GM21825 (cell line): ENCODE measurements at regions not wholly inside any gene's neighbourhood (a gene's known extent, or its start where the extent isn't known, plus 50 kb on each side); places are given as distances from the start of the nearest gene placed in this dataset.

Experiments
- ATAC-seq: cut with Tn5 transposase; IDR thresholded peaks from one replicate; pipeline ENCODE4 v1.9.1; 2021; ENCODE audit warnings: mild to moderate bottlenecking, moderate library complexity; ENCODE audit not compliant: unreplicated experiment

GRCh38 chr2:176466918-176467452 is 197.7 kb downstream of the MTX2 start:
- ATAC-seq, result no peak

GRCh38 chr2:176467595-176467994 is 198.4 kb downstream of the MTX2 start:
- ATAC-seq, result no peak

DNA sequence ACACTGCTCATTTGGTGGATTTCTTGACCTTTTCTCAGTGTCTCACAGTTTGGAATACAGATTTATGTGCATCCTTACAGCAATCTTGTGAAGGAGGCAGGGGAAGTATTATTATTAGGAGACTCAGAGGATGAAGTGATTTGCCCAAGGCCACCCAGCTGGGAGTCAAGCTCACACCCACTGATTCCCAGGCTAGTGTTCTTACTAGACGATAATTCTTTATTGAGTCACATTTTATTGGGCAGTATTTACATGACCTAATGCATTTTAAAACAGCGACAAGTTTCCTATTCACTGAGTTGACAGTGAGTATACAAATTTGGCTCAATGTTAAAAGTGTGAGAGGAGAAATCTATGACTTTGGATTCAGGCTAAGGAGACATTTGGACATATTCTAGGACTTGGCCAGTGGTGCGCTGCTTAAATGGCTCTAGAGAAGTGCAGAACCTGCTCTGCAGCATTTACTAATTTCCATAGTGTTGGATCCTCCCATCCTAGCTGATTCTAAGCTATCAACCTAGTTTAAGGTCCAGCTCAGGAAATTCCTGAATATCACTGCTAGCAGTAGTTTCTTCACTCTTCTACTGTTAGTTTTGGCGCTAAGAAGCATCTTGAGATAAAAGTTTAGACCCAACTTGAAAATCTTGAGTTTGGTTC is 199.3 kb downstream of the MTX2 start:
- ATAC-seq, result no peak

GRCh38 chr2:176470713-176471112 is 201.5 kb downstream of the MTX2 start:
- no peak for ATAC-seq

- no peak for ATAC-seq
Measured at GRCh38 chr2:176471949-176472348, 202.7 kb downstream of the MTX2 start.

- no peak for ATAC-seq
Measured at GRCh38 chr2:176473177-176473576, 203.9 kb downstream of the MTX2 start.

DNA sequence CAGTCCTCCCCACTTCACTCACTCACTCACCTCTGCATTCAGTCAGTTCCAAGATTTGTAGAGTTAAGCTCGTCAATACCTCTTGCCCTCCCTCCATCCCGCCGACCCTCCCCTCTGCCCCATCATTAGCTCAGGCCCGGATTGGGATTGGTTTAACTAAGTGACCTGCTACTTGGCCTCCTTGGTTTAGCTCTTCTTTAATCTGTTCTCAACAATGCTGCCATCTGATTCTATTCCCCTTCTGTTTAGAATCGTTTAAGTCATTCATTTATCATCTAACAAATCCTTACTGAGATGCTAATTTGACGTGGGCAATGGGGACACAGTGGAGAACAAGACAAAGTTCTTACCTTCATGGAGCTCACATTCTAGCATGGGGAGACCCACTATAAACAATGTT is 204.6 kb downstream of the MTX2 start:
- ATAC-seq, result no peak

DNA sequence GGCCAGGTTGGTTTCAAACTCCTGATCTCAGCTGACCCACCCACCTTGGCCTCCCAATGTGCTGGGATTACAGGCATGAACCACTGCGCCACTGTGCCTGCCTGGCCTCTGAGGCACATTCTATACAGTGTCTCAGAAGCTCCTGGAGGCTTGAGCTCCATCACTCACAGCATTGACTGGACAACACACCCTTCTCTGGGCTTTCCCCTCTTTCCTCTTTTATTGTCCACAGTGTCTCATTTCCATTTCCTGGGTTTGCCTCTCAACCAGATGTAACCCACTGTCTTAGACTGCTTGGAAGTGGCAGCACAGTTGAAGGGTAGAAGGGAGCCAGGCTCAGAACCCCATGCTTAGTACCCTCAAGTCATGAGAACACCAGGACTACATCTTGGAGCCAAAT is 208.1 kb downstream of the MTX2 start:
- no peak for ATAC-seq

- ATAC-seq, result no peak
Measured at GRCh38 chr2:176479961-176480360, 210.7 kb downstream of the MTX2 start.

- no peak for ATAC-seq
Measured at GRCh38 chr2:176482107-176482506, 212.9 kb downstream of the MTX2 start.

- no peak for ATAC-seq
Measured at GRCh38 chr2:176483476-176483875, 214.2 kb downstream of the MTX2 start.

- no peak for ATAC-seq
Measured at GRCh38 chr2:176483901-176484568, 214.8 kb downstream of the MTX2 start.

DNA sequence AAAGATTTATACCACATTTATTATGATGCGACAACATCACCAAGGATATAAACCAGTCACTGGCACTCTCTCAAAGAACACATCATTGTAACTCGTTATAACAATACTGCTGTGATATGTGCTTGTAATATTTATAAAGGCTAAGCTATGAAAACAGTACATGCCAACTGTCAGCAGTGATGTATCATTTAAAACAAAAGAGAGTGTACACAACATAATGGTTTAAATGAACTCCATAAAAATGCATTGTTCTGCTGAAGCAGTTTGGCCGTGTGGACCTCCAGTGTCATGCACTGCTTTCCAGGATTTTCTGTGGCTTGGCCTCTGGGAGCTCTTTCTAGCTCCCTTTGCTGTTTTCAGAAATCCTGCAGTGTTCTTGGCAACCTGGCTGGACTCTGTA is 215.6 kb downstream of the MTX2 start:
- no peak for ATAC-seq

DNA sequence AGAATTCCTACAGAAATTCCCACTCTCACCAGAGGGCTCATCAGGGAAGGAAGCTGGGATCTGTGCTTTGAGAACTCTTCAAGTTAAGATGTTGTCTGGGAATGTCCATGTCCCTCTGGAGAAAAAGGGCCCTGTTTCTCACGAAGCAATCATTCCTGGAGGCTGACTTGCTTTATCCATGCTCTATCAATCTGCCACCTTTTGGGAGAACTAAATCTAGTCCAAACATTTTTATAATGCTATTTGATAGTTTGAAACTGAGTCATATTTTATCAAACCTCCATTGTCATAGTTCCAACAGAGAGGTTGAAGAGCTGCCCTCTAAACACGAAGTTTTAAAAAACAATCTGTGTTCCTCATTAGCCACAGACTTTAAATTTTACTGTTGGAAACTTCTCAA is 219.2 kb downstream of the MTX2 start:
- no peak for ATAC-seq

DNA sequence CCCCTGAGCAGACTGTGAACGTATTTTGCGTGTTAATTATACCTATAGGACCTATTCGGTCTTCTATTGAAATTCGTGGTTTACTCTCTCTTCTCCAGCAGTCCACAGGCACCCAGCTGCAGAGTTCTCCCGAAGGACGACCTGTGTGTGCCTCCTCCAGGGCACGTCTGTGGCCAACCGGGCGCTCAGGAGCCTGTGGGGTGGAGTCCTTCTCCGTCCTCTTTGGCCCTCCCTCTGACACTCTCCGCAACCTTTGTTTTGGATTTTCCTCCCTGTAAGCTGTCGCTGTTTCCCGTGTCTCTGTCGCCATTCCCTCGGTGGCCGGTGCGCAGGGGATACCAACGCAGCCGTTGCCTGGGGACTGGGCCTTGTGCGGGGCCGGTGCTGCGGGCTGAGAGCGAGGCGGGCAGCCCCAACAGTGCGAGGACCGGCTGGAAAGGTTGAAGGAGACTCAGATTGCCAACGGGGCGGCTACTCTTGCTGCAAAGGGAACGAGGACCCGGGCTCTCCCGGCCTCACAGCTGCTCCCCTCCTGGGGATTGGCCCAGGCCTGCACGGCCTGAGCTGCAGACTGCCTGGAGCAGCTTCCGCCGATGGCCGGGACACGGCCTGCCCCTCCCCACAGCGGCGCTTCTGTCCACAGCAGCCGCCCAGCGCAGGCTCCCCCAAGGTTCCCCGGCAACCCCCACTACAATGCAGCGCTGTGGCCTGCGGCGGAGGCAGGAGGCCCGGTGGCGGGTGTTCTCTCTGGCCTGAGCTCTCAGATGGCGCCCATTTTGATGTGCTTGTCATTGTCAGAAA is 221.0 kb downstream of the MTX2 start:
- ATAC-seq, result no peak

GRCh38 chr2:176491172-176491904 is 222.1 kb downstream of the MTX2 start:
- peak; percentile 85 for ATAC-seq

GRCh38 chr2:176492583-176492982 is 223.3 kb downstream of the MTX2 start:
- ATAC-seq, result no peak

DNA sequence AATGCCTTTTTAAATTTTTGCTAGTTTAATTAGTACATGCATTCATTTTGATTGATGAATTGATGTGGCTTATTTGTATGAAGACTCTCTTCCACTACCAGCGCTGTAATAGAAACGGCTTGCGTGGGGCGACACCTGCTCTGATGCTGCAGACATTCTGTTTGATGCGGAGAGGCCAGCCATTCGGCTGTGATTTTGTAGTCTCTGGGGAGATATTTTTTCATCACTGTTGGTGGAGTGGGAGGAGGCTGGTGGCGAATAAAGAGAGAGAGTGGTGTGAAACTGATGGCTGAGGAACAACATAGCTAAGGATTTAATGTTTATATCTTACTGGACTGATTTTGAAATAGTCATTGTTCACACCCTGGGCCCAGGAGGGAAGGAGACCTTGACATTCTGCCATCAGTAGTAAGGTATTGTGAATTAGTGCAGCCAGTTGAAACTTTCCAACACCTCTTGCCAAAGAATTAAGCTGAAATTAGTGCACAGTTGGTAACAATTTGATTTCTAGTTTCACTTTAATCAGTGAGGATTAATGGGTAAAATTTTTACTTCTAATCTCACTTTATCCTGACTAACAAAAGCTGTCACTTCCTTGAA is 224.1 kb downstream of the MTX2 start:
- ATAC-seq, result no peak

DNA sequence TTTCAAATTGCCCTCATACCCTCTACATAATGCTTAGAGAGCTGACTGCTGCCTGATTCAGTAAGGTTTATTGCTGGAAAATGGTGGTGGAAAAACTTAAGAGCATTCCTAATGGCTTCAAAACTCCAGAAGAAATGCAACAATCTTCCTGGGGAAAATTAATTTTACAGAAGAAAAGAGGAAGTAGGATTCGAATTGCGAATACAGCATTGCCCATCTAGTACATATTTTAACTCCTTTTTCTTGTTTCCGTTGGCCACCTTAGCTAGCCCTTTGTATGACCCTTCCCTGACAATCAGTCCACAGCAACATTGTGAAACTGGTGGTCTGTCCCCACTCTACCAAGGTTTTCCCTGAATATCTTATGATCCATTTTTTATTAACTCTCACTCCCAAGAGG is 224.7 kb downstream of the MTX2 start:
- ATAC-seq, result no peak

- no peak for ATAC-seq
Measured at GRCh38 chr2:176494949-176495353, 225.7 kb downstream of the MTX2 start.

DNA sequence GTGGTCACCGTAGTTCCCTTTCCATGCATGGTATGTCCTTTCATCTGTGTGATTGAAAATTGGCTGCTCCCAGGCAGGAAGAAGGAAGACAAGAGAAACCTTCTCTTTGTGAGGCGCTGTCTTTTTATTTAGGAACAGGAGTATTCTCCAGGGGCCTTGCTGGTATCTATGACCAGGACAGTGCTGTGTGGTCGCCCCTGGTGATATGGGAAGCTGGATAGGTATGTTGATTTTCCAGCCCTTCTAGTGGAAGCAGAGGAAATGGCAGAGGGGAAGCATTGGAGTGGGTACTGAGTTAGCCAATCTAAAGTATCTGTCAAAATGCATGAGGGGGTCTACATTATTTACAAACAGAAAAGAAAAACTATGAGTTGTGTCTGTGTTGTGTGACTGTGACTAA is 226.6 kb downstream of the MTX2 start:
- no peak for ATAC-seq
